ENCODE measurements at regions not wholly inside any gene's neighbourhood (a gene's known extent, or its start where the extent isn't known, plus 50 kb on each side); places are given as distances from the start of the nearest gene placed in this dataset.
A peak's percentile ranks its signal among the peaks of the same experiment; 100 is the strongest.

- no peak overlapping the region for H3K27ac ChIP-seq (ENCODE audit: extremely low read depth, low read depth, low read length)
- TF ChIP-seq, protein P1, sequence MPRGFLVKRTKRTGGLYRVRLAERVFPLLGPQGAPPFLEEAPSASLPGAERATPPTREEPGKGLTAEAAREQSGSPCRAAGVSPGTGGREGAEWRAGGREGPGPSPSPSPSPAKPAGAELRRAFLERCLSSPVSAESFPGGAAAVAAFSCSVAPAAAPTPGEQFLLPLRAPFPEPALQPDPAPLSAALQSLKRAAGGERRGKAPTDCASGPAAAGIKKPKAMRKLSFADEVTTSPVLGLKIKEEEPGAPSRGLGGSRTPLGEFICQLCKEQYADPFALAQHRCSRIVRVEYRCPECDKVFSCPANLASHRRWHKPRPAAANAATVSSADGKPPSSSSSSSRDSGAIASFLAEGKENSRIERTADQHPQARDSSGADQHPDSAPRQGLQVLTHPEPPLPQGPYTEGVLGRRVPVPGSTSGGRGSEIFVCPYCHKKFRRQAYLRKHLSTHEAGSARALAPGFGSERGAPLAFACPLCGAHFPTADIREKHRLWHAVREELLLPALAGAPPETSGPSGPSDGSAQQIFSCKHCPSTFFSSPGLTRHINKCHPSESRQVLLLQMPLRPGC (tag by site-specific recombination; IDR thresholded peaks at IDR 0.05): no peak
- TF ChIP-seq, protein P2, sequence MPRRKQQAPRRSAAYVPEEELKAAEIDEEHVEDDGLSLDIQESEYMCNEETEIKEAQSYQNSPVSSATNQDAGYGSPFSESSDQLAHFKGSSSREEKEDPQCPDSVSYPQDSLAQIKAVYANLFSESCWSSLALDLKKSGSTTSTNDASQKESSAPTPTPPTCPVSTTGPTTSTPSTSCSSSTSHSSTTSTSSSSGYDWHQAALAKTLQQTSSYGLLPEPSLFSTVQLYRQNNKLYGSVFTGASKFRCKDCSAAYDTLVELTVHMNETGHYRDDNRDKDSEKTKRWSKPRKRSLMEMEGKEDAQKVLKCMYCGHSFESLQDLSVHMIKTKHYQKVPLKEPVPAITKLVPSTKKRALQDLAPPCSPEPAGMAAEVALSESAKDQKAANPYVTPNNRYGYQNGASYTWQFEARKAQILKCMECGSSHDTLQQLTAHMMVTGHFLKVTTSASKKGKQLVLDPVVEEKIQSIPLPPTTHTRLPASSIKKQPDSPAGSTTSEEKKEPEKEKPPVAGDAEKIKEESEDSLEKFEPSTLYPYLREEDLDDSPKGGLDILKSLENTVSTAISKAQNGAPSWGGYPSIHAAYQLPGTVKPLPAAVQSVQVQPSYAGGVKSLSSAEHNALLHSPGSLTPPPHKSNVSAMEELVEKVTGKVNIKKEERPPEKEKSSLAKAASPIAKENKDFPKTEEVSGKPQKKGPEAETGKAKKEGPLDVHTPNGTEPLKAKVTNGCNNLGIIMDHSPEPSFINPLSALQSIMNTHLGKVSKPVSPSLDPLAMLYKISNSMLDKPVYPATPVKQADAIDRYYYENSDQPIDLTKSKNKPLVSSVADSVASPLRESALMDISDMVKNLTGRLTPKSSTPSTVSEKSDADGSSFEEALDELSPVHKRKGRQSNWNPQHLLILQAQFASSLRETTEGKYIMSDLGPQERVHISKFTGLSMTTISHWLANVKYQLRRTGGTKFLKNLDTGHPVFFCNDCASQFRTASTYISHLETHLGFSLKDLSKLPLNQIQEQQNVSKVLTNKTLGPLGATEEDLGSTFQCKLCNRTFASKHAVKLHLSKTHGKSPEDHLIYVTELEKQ (tag by site-specific recombination; IDR thresholded peaks at IDR 0.05; ENCODE audit: borderline replicate concordance): no peak
- TF ChIP-seq KLF1 (tag by site-specific recombination; IDR thresholded peaks at IDR 0.05) (no peak), ZNF654 (tag by site-specific recombination; IDR thresholded peaks at IDR 0.05; ENCODE audit: low read depth) (0 out of 2 replicates have a peak, but pooled peaks have one; percentile 14)
- no peaks in the 10 kb centered on the region for H3K36me3 ChIP-seq (ENCODE audit: control insufficient read depth in 2 of 2, insufficient read depth in 1 of 2, low read length in 2 of 2)
- POLR2A ChIA-PET: no interaction called here
- no peaks in the 10 kb centered on the region for H3K9me3 ChIP-seq (ENCODE audit: control insufficient read depth, insufficient read depth, low read depth, low read length)
- H3K4me3 ChIP-seq (ENCODE audit: low read depth, low read length): no peak overlapping the region
- CTCF ChIA-PET: interaction anchor here (0.8 to 1.5 kb wide), 2 partner anchors 10 to 33 kb away, joined by 4 to 5 read pairs; no protein-coding TSS in a partner anchor
- peaks cover 2% of the 10 kb centered on the region; the same call in 1 of the 2 replicates for H3K4me1 ChIP-seq (ENCODE audit: control insufficient read depth, insufficient read depth, low read length)
Measured at GRCh38 chrX:45781901-45782553, 581.4 kb upstream of the DIPK2B start.

DNA sequence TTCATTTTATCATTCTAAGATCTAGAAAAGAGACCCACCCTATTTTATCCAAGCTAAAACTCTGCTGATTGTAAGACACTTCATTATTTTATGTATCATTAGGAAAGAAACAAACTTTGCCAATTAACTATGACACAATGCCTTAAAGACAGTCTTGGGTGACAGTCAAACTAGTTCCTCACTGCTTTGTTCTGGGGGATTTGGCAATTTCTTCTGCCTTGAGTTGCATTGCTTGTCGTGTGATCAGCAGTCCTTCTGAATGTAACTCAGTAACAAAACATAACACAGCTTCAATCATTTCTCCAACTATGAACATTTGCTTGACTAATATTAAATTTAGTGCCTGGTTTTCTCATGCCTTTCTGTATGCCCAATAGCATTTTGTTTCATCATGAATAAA, 577.9 kb upstream of the DIPK2B start:
- ChIA-PET CTCF (interaction anchor here (0.8 kb wide), 1 partner anchor 23 kb away, joined by 3 read pairs; no protein-coding TSS in a partner anchor), POLR2A (no interaction called here)
- no peaks in the 10 kb centered on the region for H3K36me3 ChIP-seq (ENCODE audit: control insufficient read depth in 2 of 2, insufficient read depth in 1 of 2, low read length in 2 of 2)
- H3K4me1 ChIP-seq (ENCODE audit: control insufficient read depth, insufficient read depth, low read length): peaks cover 5% of the 10 kb centered on the region; the same call in 1 of the 2 replicates
- no peak overlapping the region for H3K4me3 ChIP-seq (ENCODE audit: low read depth, low read length)
- TF ChIP-seq ZNF350 (tag by site-specific recombination; IDR thresholded peaks at IDR 0.05) (no peak), ZNF114 (tag by site-specific recombination; IDR thresholded peaks at IDR 0.05) (no peak), ZNF18 (tag by site-specific recombination; IDR thresholded peaks at IDR 0.05) (no peak), HOXA7 (CRISPR knock-in tag; IDR thresholded peaks at IDR 0.05; ENCODE audit: borderline replicate concordance) (no peak), ZNF624 (tag by site-specific recombination; IDR thresholded peaks at IDR 0.05) (no peak), KLF16 (tag by site-specific recombination; IDR thresholded peaks at IDR 0.05) (no peak), SP2 (tag by site-specific recombination; IDR thresholded peaks at IDR 0.05) (no peak), REPIN1 (tag by site-specific recombination; IDR thresholded peaks at IDR 0.05; ENCODE audit: low read depth) (no peak)
- no peak overlapping the region for H3K27ac ChIP-seq (ENCODE audit: extremely low read depth, low read depth, low read length)
- H3K9me3 ChIP-seq (ENCODE audit: control insufficient read depth, insufficient read depth, low read depth, low read length): no peaks in the 10 kb centered on the region

GRCh38 chrX:45777366-45777765, 576.7 kb upstream of the DIPK2B start:
- Histone ChIP-seq H3K4me3 (ENCODE audit: low read depth, low read length) (no peak overlapping the region), H3K36me3 (ENCODE audit: control insufficient read depth in 2 of 2, insufficient read depth in 1 of 2, low read length in 2 of 2) (no peaks in the 10 kb centered on the region), H3K4me1 (ENCODE audit: control insufficient read depth, insufficient read depth, low read length) (peaks cover 5% of the 10 kb centered on the region; the same call in 1 of the 2 replicates), H3K27ac (ENCODE audit: extremely low read depth, low read depth, low read length) (no peak overlapping the region), H3K9me3 (ENCODE audit: control insufficient read depth, insufficient read depth, low read depth, low read length) (no peaks in the 10 kb centered on the region)
- POLR2A ChIA-PET: no interaction called here
- CTCF ChIA-PET: no interaction called here
- TF ChIP-seq, protein P1 (tag by site-specific recombination; IDR thresholded peaks at IDR 0.05): no peak
- TF ChIP-seq ZNF324 (tag by site-specific recombination; IDR thresholded peaks at IDR 0.05) (no peak), EGR2 (tag by site-specific recombination; IDR thresholded peaks at IDR 0.05; ENCODE audit: low read depth) (no peak), ZNF530 (tag by site-specific recombination; IDR thresholded peaks at IDR 0.05; ENCODE audit: low read depth) (no peak), ZNF701 (tag by site-specific recombination; IDR thresholded peaks at IDR 0.05) (no peak), OVOL3 (tag by site-specific recombination; IDR thresholded peaks at IDR 0.05) (no peak), ZNF16 (tag by site-specific recombination; IDR thresholded peaks at IDR 0.05; ENCODE audit: low read depth) (no peak), KLF17 (tag by site-specific recombination; IDR thresholded peaks at IDR 0.05) (no peak), BCL11A (tag by site-specific recombination; IDR thresholded peaks at IDR 0.05; ENCODE audit: low read depth) (no peak), ZNF654 (tag by site-specific recombination; IDR thresholded peaks at IDR 0.05; ENCODE audit: low read depth) (no peak), YY2 (tag by site-specific recombination; IDR thresholded peaks at IDR 0.05) (no peak), MZF1 (tag by site-specific recombination; IDR thresholded peaks at IDR 0.05; ENCODE audit: borderline replicate concordance) (no peak), ZNF624 (tag by site-specific recombination; IDR thresholded peaks at IDR 0.05) (no peak)

Data from HEK293 (cell line).